GM23248 (cell line): ENCODE measurements at regions not wholly inside any gene's neighbourhood (a gene's known extent, or its start where the extent isn't known, plus 50 kb on each side); places are given as distances from the start of the nearest gene placed in this dataset.

Source experiments
- EZH2 ChIP-seq: fragments of 200-600 bp; sonication (generic); IDR thresholded peaks from 2 replicates; pipeline ENCODE4 v1.6.1; 2018; ENCODE audit warnings: antibody characterized with exemption, mild to moderate bottlenecking; ENCODE audit not compliant: insufficient read depth, poor library complexity, severe bottlenecking
- EZH2phosphoT487 ChIP-seq: fragments of 200-600 bp; sonication (generic); IDR thresholded peaks from 2 replicates; pipeline ENCODE4 v1.6.1; 2018; ENCODE audit warnings: antibody characterized with exemption, moderate library complexity, mild to moderate bottlenecking, low read depth; ENCODE audit not compliant: insufficient read depth

- no peak for TF ChIP-seq EZH2phosphoT487
- TF ChIP-seq EZH2 = no peak
Measured at GRCh38 chr3:106255870-106256248, 387.0 kb upstream of the CBLB start.
